ENCODE measurements at regions not wholly inside any gene's neighbourhood (a gene's known extent, or its start where the extent isn't known, plus 50 kb on each side); places are given as distances from the start of the nearest gene placed in this dataset.
"Not testable (repeated sequence)": the region's sequence is repeated elsewhere in the genome, so short reads cannot be mapped to it uniquely, and the experiment has no call there.

DNA sequence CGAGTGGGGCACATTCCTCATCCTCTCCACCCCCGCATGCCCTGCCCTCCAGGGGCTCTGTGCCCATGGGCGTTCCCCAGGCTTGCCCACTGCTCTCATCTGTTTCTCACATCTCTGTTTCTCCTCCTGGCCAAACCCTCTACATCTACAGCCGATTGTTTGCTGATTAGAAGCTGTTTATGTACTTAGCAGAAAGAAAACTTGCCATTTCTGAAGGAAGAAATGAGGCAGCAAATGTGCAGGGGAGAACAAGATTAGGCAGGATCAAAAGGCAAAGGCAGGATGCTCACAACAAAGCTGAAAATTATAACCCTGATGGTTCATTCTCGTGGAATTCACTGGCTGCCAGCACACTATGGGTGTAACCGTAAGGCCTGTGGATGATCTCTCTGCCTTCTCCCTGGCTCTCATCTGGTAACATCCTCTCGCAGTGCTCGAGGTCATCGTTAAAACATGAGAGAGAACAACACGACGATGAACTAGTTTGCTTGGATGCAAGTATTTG lies 111.6 kb upstream of the KLF14 start:
- DNase-seq (ENCODE audit: low read depth in 2 of 2) = peak; percentile 43 to 65

DNA sequence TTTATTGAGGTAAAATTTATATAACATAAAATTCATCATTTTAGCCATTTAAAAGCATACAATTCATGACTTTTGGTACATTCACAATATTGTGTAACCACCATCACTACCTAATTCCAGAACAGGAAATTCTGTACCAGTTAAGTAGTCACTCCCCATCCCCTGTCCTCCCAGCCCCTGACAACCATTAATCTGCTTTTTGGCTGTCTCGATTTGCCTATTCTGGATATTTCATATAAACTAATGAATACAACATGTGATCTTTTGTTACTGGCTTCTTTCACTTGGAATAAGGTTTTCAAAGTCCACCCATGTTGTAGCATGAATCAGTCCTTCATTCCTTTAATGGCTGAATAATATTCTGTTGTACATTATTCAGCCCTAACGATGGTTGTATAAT lies 115.6 kb upstream of the KLF14 start:
- no peak for DNase-seq (ENCODE audit: low read depth in 2 of 2)

- no peak for DNase-seq (ENCODE audit: low read depth in 2 of 2)
Observed at GRCh38 chr7:130850956-130851355, 116.9 kb upstream of the KLF14 start.

DNA sequence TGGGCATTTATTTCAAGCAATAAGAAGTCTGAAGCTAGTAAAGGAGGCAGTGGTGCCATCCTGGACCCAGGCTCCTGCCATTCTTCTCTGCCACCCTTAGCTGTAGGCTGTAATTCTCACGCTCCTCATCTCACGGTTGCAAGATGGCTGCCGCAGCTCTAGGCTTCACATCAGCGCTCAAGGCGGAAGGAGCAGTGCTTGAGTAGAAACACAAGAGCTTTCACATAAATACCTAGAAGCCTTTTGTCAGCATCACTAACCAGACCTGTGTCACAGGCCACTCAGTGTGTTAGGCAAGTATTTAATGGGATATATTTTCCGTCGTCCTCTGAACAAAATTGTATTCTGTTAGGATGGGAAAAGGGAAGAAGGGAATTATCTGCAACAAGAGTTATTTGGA lies 118.9 kb upstream of the KLF14 start:
- no peak for DNase-seq (ENCODE audit: low read depth in 2 of 2)

DNA sequence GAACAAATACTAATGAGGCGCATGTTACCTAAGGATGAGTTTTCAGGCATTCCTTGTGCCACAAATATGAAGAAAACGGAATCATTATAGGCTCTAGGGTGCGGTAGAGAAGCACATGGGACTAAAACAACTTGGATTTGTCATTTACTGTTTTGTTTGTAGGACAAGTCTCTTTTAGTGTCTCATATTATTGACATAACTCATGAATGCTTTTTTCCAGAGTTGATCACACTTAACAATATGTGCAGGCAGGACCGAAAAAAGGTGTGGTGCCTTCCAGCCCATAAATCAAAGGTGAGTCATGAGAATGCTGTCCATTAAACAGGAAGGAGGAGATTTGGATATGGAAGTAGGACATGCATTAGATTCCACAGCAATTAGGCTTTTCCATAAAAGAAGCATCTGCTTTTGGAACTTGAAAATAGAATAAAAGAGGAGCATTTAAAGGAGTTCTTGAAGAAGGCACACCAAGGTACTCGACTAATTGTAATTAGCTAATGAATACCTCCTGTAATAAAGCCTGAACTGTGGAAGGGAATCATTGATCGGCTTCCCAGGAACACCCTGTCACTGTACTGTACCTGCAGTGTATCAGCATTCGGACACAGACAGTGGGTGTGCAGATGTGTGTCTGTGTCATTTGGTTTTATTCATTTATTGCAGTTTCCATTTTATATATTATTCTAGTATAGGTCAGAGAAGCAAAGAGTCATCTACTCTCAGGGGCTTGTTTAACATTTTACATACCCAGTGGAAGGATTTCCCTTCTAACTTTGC lies 119.7 kb upstream of the KLF14 start:
- peak; percentile 58 to 88 for DNase-seq (ENCODE audit: low read depth in 2 of 2)

DNA sequence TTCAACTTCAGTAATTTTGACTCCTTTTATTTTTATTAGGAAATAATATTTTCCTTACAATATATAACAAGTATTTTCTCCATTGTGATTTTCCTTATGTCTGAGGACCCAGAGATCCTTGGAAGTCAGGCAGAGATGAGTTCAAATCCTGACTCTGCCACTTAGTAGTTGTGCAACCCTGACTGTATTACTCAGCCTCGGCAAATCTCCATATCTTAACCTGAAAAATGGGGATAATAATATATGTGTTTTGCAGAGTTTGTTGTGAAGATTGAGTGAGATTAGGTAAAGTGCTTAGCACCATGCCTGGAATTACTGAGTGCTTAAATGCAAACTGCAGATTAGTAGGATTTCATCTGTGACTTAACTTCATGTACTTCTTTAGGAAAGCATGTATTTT lies 120.5 kb upstream of the KLF14 start:
- DNase-seq (ENCODE audit: low read depth in 2 of 2) = no peak

- no peak for DNase-seq (ENCODE audit: low read depth in 2 of 2)
Observed at GRCh38 chr7:130856866-130857265, 122.9 kb upstream of the KLF14 start.

- DNase-seq (ENCODE audit: low read depth in 2 of 2) = not testable (repeated sequence)
Observed at GRCh38 chr7:130860832-130861231, 126.8 kb upstream of the KLF14 start.

- DNase-seq (ENCODE audit: low read depth in 2 of 2) = peak in 1 of 2 donors; percentile 50
Observed at GRCh38 chr7:130865408-130866236, 131.6 kb upstream of the KLF14 start.

DNA sequence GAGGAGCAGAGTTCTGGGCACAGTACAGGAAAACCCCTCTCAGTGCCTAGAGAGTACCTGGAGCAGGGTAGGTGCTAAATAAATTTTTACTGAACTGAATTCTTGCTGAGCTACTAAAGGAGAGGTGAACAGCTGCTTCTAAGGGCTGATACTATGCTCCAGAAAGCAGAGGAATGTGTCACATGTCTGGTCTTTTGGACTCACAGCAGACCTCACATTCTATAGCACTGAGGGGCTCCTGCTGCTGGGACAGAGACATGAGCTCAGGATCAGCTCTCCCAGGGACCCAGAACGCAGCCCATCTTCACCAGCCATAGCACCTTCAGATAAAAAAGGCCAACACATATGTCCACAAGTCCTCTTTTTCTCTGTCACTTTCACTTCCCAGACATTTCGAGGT lies 133.0 kb upstream of the KLF14 start:
- DNase-seq (ENCODE audit: low read depth in 2 of 2) = no peak

DNA sequence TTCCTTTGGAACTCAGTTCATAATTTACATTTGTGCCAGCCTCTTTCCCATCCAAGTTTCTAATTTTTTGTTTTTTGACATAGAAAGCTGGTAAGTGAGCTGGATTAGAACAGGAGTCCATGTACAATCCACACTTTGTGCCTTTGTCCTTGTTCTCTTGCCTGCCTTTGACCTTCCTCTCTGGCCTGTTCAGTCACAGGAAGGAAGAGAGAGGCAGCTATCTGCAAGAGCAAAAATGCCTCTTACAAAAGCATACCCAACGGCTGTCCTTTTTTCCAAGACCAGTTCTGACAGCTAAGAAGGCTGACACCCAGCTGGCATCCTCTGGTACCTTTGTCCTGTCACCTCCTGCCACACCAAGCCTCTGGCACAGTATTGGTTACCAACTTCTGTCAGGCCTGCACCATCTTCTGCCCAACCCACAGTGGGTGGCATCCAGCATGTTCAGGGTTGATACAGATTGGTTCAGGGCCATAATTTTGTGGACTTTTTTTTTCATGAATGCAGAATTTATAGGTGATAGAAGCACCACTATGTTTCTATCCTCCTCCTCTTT lies 133.7 kb upstream of the KLF14 start:
- peak in 1 of 2 donors; percentile 35 for DNase-seq (ENCODE audit: low read depth in 2 of 2)

GRCh38 chr7:130868139-130868538 lies 134.1 kb upstream of the KLF14 start:
- DNase-seq (ENCODE audit: low read depth in 2 of 2) = no peak

DNA sequence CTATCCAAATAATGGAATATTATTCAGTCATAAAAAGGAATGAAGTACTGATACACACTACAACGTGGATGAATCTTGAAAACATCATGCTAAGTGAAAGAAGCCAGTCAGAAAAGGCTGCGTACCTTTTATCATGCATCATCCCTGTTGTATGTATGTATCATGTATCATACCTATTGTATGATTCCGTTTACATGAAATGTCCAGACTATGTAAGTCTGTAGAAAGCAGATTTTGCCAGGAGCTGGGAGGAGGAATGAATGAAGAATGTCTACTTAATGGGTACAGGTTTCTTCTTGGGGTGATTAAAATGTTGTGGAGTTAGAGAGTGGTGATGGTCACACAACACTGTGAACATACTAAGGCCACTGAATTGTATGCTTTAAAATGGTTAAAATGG lies 135.9 kb upstream of the KLF14 start:
- DNase-seq (ENCODE audit: low read depth in 2 of 2) = no peak

- DNase-seq (ENCODE audit: low read depth in 2 of 2) = no peak
Observed at GRCh38 chr7:130872341-130872740, 138.3 kb upstream of the KLF14 start.

DNA sequence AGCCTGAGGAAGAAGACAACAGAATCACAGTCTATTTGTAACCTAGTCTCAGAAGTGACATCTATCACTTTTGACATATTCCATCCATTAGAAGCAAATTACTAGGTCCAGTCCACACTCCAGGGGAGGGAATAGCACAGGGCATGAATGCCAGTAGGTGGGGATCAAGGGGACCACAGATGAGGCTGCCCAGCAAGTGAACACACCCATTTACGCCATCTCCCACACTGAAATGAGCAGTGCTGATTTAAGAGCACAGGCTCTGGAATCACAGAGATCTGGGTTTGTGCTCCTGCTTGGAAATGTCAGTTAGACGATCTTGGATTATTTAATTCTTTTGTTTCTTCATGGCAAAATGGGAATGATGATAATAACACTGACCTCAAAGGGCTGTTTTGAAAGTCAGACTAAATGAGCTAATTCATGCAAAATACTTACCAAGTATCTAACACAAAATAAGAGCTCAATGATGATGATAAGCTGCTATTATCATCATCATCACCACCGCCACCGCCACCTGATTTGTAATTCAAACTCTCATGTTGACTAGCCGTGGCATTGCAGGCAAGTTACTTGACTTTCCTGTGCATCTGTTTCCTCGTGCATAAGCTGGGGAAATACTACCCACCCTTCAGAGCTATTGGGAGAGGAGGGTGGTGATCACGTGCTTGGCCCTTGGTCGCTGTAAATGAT lies 138.9 kb upstream of the KLF14 start:
- no peak for DNase-seq (ENCODE audit: low read depth in 2 of 2)

GRCh38 chr7:130874071-130874915 lies 140.3 kb upstream of the KLF14 start:
- DNase-seq (ENCODE audit: low read depth in 2 of 2) = no peak

GRCh38 chr7:130875265-130875741 lies 141.3 kb upstream of the KLF14 start:
- DNase-seq (ENCODE audit: low read depth in 2 of 2) = peak; percentile 48 to 70

DNA sequence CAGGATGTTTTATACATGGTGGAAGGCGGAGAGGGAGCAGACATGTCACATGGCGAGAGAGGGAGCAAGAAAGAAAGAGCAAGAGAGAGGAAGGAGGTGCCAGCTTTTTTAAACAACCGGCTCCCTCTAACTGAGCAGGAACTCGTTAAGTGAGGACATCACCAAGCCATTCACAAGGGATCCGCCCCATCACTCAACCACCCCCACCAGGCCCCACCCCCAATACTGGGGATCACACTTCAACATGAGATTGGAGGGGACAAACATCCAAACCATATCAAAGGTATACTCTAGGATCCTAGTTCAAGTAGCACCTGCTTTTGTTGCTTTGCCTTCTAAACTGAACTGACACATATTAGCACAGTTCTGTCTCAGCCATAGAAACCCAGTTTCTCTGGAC lies 141.9 kb upstream of the KLF14 start:
- DNase-seq (ENCODE audit: low read depth in 2 of 2) = no peak

DNA sequence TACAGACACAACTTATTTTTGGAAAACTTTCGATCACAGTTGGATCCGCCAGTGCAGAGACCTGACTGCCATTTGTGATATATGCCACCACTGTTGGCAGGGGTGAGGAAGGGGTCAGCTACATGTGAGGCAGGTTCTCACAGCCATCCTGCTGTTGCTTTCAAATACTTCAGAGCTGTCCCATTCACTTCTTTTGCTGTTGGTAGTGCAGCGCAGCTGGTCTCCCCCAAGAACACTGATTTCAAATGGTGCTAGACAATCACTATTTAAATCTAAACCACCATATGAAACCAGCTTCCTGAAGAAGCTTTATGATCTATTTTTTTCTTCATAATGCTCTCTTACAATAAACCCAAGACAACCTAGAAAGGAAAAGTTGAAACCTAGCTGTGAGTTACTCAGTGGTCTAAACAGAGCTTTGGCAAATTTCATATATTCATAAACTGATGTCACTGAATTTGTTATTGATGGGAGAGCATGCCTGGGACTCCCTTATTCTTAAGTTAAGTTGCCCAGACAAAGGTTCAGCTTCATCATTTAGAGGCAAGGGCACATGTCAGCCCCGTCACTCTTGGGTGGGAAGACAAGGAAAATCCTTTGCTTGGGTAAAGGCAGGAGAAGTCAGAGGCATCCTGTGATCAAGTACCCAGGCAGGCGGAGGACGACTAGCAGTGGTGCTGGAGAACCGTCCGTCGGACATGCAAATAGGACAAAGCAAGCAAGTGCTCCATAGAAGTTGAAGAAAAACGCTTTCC lies 143.4 kb upstream of the KLF14 start:
- no peak for DNase-seq (ENCODE audit: low read depth in 2 of 2)

DNA sequence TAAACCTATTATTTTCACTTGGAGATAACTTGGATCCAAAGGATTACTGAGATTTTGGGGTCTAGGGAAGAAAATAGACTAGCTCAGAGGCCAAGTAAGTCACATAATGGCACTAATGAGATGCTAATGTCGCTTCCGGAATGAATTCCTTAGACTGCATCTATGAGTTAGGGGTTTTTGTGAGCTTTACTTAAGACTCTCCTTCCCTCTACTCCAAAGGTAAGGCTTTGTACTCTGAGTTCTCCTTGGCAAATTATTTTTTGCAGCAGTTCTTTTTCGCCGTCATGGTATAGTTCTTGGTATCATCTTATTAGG lies 143.9 kb upstream of the KLF14 start:
- no peak for DNase-seq (ENCODE audit: low read depth in 2 of 2)
